NCI-H1930 (cell line): ENCODE measurements at regions not wholly inside any gene's neighbourhood (a gene's known extent, or its start where the extent isn't known, plus 50 kb on each side); places are given as distances from the start of the nearest gene placed in this dataset.
"Not testable (repeated sequence)": the region's sequence is repeated elsewhere in the genome, so short reads cannot be mapped to it uniquely, and the experiment has no call there.

Experiments used
- DNase-seq, 2 experiments: peaks; one replicate each; lab custom pipeline; 2025; lab: John Stamatoyannopoulos, UW

- DNase-seq: not testable (repeated sequence)
Measured at GRCh38 chr20:29320216-29320949, 1937.1 kb upstream of the DEFB115 start.

DNA sequence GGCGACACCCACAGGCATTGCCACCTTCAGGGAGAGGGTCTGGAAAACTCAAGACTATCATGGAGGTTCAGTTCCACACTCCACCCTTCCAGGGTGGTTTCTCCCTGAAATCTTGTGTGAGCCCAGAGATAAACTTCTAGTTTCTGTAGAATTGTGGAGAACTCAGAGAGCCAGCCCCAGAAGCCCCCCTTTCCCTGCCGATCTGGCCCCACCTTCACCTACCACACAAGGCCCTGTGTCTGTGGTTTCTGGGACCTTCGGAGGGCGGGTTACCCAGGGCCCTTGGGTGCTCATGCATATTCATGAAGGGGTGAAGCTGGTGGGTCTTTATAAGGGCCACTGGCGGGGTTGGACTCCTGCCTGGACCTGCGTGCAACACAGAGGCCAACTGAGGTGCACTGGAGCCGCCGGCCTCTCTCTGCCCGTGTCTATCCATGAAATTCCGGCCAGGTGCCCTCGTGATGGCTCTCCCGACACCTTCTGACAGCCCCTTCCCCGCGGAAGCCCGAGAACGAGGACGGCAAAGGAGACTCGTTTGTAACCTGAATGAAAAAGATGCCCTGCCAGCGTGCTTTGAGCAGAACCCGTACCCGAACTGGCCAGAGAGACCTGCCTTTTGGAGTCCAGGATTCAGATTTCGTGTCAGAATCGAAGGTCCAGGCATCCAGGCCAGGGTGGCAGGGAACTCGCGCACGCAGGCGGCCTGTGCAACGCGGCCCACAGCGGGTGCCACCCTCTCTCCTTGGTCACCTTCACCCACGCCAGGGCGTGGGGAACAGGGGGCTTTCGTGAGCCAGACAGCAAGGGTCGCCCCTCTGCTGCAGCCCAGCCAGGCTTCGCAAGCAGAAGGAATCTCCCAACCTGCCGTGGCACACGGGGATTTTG lies 1933.6 kb upstream of the DEFB115 start:
- DNase-seq: not testable (repeated sequence)

GRCh38 chr20:29324516-29325303 lies 1932.8 kb upstream of the DEFB115 start:
- not testable (repeated sequence) for DNase-seq

- DNase-seq: peak in 1 of 2 experiments; percentile 8
Measured at GRCh38 chr20:29325304-29325640, 1932.2 kb upstream of the DEFB115 start.

- DNase-seq: not testable (repeated sequence)
Measured at GRCh38 chr20:29325781-29326180, 1931.7 kb upstream of the DEFB115 start.

DNA sequence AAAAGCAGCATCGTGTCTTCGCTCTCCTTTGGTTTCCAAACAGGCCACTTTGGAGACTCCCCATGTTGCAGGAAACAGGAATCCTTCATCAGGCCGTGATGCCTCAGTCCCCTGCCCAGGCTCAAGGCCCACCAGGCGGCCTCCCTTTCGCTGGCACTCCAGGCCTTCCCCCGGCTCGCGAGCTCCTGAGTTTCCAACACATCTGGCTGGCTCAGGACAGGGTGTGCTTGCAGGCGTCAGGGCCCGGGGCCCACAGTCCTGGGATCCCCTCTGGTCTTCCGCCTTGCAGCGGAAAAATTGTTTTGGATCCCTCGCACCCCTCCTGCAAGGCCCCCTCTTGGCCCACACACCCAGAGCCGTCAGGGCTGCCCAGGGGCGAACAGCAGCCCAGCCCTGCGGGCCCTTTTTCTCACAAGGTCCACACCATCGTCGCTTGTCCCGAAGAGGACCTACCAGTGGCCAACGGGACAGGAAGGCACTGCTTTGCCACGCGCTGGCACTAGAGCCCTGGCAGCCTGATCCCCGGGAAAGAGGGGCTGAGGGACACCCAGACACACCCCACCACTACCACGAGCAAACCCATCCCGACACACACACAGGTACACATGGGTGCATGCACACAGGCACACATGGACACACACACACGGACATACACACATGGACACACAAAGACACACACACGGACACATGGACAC lies 1930.9 kb upstream of the DEFB115 start:
- no peak for DNase-seq

DNA sequence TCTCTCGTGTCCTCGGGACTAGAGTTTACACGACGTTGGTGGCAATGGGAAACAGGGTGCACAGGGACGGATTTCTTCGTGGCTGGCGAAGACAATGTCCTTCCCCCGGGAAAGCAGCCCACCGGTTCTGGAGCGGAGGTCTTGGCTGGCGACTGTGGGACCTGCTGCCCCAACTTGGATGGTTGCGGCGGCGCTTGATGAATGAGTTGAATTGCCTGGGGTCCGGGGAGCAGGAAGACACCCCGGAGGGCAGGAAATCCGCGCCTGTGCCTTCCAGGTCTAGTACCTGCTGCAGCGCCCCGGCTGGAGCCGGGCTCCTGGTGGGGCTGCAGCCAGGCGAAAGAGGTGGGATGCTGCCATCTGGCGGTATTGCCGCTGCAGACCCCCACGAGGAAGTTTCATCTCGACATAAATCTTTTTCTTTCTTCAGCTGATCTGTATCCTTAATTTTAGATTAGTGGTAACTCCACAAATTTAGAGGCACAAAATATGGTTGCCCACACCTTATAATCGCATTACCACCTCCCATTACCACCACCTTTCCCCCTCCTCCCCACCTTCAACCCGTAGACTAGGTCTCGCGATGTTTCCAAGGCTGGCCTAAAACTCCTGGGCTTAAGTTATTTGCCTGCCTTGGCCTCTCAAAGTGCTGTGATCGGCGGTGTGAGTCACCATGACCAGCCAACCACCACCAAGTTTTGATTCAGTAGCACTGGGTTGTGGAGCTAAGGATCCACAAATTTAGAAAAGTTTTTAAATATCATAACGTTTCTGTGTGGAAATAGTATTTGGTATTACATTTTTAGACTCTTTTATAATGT lies 1929.7 kb upstream of the DEFB115 start:
- DNase-seq: peak; percentile 37 to 56

GRCh38 chr20:29330429-29331115 lies 1926.9 kb upstream of the DEFB115 start:
- DNase-seq: not testable (repeated sequence)

DNA sequence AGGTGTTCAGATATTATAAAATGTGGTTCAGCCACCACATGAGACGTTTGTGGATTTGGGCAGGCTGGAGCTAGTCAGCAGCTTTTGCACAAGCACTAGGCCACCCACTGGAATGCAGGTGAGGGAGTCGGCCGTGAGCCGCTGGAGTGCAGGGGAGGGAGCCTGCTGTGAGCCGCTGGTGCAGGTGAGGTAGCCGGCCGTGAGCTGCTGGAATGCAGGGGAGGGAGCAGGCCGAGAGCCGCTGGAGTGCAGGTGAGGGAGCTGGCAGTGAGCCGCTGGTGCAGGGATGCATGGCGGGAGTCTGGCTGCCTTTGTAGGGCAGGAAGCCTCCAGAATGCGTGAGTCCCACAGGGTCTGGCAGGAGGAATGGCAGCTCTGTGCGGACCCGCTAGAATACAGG lies 1907.6 kb upstream of the DEFB115 start:
- no peak for DNase-seq

DNA sequence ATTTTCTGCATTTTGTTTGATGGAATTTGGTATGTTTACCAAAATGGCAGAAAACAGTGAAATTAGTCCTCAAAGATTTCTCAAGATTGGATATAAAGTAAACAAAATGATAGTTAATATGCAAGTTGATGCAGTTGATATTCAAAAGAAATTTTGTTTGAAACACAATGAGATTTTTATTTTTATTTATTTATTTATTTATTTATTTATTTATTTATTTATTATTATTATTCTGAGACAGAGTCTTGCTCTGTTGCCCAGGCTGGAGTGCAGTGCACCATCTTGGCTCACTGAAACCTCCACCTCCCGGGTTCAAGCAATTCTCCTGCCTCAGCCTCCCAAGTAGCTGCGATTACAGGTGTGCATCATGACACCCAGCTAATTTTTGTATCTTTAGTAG lies 1881.5 kb upstream of the DEFB115 start:
- not testable (repeated sequence) for DNase-seq

GRCh38 chr20:29392853-29393252 lies 1864.6 kb upstream of the DEFB115 start:
- DNase-seq: not testable (repeated sequence)

GRCh38 chr20:29408034-29408695 lies 1849.3 kb upstream of the DEFB115 start:
- no peak for DNase-seq

DNA sequence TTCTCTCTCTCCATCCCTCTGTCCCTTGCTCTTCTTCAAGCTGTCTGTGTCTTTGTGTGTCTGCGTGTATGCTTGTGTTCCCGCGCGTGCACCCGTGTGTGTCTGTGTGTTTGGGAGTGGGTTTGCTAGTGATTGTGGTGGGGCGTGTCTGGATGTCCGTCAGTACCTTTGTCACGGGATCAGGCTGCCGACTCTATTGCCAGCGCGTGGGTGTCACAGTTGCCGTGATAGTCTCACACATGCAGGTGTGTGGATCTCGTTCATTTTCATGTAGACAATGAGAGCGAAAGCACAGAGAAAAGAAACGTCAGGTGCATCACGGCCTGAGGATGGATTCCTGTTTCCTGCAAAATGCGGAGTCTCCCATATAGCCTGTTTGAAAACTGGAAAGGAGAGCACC lies 1848.8 kb upstream of the DEFB115 start:
- DNase-seq: not testable (repeated sequence)

DNA sequence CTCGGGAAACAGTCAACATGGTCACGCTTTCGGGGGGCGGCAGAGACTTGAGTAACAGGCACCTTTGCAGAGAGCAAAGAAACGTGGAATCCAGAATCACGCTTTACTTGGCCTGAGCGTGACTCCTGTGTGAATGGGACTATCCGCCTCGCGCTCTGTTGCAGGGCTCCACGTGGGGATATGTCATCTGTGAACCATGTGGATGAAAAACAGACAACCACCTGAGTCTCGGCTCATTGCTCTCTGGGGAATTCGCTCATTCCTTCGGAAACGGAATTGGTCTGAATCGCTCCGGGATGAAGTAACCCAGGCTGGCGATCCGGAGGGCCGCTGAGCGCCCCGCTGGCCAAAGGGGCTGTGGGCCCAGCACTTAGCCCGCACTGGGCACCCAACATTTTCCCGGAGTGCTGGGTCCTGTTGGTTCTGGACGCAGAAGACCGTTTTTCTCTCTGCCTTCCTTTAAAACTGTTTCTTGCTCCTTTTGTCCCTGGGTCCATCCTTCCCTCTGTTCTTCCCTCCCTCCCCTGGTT lies 1848.2 kb upstream of the DEFB115 start:
- peak in 1 of 2 experiments; percentile 7 for DNase-seq

DNA sequence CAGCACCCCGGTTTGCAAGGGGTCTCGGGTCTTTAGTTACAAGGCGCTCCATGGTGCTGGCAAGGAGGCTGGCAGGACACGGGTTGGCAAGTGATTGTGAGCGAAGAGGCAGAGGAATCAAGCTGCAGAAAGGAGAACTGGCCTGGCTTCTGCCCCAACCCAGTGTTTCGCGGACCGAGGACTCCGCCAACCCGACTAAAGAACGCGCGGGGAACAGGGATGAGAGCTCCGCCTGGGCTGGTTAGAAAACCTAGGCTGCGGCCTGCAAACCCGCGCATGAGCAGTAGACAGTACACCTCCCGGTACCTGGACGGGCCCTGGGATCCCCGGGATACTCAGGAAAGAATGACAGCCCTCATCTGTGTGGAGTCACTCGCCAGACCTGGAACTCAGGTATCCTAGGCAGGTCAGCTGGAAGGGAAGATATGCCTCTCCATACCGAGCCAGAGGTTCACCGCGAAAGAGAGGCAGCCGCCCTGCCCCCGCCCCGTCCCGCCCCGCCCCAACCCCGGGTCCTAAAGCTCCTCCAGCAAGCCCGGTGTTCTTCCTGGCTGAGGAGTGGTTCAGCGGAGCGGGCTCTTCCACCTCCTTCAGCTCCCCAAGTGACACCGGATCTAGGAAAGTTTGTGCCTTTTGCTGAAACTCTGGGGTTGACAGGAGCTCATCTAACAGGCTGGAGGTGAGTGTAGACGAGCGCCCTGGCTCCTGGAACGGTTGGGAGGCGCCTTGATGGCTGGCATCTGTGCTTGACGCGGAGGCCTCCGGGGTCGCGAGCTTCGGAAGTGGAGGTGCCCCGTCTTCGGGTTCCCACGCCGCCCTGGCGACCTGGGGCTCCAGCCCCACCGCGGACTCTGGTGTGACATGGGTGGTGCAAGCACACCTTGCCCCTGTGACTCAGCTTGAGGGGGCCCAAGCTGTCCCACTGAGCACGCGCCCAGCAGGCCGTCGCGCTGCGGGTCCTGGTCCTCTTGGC lies 1847.3 kb upstream of the DEFB115 start:
- DNase-seq: no peak

- no peak for DNase-seq
Measured at GRCh38 chr20:29410806-29411457, 1846.5 kb upstream of the DEFB115 start.

DNA sequence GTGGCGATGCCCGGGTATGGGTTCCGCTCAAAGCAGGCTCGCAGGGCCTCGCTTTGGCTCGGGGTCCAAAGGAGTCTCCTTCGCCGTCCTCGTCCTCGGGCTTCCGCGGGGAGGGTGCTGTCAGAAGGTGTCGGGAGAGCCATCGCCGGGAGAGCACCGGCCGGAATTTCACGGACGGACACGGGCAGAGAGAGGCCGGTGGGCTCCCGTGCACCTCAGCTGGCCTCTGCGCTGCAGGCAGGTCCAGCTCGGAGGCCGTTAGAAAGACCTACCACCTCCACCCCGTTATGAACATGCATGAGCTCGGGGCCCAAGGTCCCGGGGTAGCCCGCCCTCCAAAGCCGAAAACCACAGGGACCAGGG lies 1846.0 kb upstream of the DEFB115 start:
- not testable (repeated sequence) for DNase-seq

DNA sequence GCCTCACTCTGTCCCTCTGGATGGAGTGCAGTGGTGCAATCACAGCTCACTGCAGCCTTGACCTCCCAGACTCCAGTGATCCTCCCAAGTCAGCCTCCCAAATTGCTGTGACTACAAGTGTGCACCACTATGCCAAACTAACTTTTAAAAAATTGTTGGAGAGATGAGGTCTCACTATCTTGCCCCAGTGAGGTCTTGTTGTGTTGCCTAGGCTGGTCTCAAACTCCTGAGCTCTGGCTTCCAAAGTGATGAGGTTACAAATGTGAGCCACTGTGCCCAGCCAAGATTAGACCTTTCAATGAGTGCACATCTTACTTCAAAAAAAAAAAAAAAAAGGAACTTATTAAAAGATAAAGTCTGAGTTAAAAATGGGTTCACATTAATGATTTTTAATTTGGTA lies 1838.1 kb upstream of the DEFB115 start:
- DNase-seq: no peak
